ENCODE measurements at regions not wholly inside any gene's neighbourhood (a gene's known extent, or its start where the extent isn't known, plus 50 kb on each side); places are given as distances from the start of the nearest gene placed in this dataset.

DNA sequence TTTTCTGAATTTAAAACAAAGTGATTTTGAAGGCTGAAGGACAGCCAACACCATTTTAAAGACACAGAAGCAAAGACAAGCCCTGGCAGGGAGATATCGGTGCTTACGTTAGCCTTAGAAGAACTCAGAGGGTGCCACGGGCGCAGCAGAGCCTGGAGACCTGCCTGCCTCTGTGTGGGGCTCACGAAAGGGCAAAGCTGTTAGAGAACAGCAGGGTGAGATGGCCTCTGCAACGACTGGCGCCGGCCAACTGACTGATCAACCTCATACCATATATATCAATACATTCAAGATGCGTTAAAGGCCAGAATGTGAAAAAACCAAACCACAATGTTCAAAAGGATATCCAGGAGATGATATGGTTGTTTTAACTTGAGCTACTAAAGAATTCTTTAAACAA, 151.0 kb upstream of the RPS6KA2 start:
- TF ChIP-seq POLR2A (IDR thresholded peaks at IDR 0.05), result no peak
- TF ChIP-seq, protein P1, sequence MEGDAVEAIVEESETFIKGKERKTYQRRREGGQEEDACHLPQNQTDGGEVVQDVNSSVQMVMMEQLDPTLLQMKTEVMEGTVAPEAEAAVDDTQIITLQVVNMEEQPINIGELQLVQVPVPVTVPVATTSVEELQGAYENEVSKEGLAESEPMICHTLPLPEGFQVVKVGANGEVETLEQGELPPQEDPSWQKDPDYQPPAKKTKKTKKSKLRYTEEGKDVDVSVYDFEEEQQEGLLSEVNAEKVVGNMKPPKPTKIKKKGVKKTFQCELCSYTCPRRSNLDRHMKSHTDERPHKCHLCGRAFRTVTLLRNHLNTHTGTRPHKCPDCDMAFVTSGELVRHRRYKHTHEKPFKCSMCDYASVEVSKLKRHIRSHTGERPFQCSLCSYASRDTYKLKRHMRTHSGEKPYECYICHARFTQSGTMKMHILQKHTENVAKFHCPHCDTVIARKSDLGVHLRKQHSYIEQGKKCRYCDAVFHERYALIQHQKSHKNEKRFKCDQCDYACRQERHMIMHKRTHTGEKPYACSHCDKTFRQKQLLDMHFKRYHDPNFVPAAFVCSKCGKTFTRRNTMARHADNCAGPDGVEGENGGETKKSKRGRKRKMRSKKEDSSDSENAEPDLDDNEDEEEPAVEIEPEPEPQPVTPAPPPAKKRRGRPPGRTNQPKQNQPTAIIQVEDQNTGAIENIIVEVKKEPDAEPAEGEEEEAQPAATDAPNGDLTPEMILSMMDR (IDR thresholded peaks at IDR 0.05 in 4 of 5, conservative IDR thresholded peaks at IDR 0.05 in 1 of 5), result no peak
